Vagina (tissue), 2 donors: ENCODE measurements at regions not wholly inside any gene's neighbourhood (a gene's known extent, or its start where the extent isn't known, plus 50 kb on each side); places are given as distances from the start of the nearest gene placed in this dataset.
"Not testable (repeated sequence)": the region's sequence is repeated elsewhere in the genome, so short reads cannot be mapped to it uniquely, and the experiment has no call there.

ENCODE experiments used
- DNase-seq, 2 donors: peaks; one replicate each; pipeline ENCODE4 v3.0.0-alpha.2; 2017; ENCODE audit errors: extremely low spot score in 2 of 2
- H3K27ac ChIP-seq: fragments of 200-600 bp; sonication (generic); one replicate; pipeline ENCODE4 v1.5.1; 2019
- H3K27me3 ChIP-seq: fragments of 200-600 bp; sonication (generic); one replicate; pipeline ENCODE4 v1.5.1; 2019
- H3K36me3 ChIP-seq, 2 donors: fragments of 200-600 bp; sonication (generic); one replicate each; pipeline ENCODE4 v1.5.1; 2017 to 2019
- H3K4me1 ChIP-seq: fragments of 200-600 bp; sonication (generic); one replicate; pipeline ENCODE4 v1.5.1; 2019
- H3K4me3 ChIP-seq, 2 donors: fragments of 200-600 bp; sonication (generic); 1 replicate in 1 of 2; 2 replicates in 1 of 2; pipeline ENCODE4 v1.5.1; 2016 to 2019
- H3K9me3 ChIP-seq: fragments of 200-600 bp; sonication (generic); one replicate; pipeline ENCODE4 v1.5.1; 2019
- CTCF ChIP-seq, 3 experiments: fragments of 450-650 bp in 2 of 3; fragments of 200-600 bp in 1 of 3; sonication (generic) in 1 of 3; IDR thresholded peaks; one replicate each; pipeline ENCODE4 v1.5.1; 2017 to 2019; ENCODE audit warnings: antibody characterized with exemption in 3 of 3, mild to moderate bottlenecking in 2 of 3, moderate library complexity in 2 of 3
- POLR2A ChIP-seq, 2 donors: fragments of 450-650 bp; IDR thresholded peaks; one replicate each; pipeline ENCODE4 v1.6.1; 2017; ENCODE audit warnings: antibody characterized with exemption in 2 of 2, mild to moderate bottlenecking in 2 of 2, moderate library complexity in 2 of 2
- POLR2AphosphoS5 ChIP-seq, 2 donors: sonication (generic); formaldehyde crosslinking; IDR thresholded peaks; one replicate each; pipeline ENCODE4 v1.9.0; 2017; ENCODE audit warnings: antibody characterized with exemption in 2 of 2, mild to moderate bottlenecking in 2 of 2, low read depth in 1 of 2; ENCODE audit not compliant: insufficient read depth in 1 of 2
- intact Hi-C: fragments of 100-400 bp; cut with DNase I; formaldehyde crosslinking; loops from one replicate; pipeline ENCODE4 v1.15.1; 2023

GRCh38 chr1:228796945-228797344 lies 61.7 kb downstream of the RHOU start:
- DNase-seq, H3K36me3 ChIP-seq, H3K27me3 ChIP-seq, intact Hi-C loops, H3K9me3 ChIP-seq, H3K4me3 ChIP-seq, H3K4me1 ChIP-seq, H3K27ac ChIP-seq: not testable (repeated sequence)

GRCh38 chr1:228798035-228798434 lies 62.8 kb downstream of the RHOU start:
- DNase-seq = peak in 1 of 2 donors; percentile 37
- no peaks in the 10 kb centered on the region for H3K9me3 ChIP-seq
- intact Hi-C loops = no loop called here
- peaks cover 9% of the 10 kb centered on the region for H3K4me1 ChIP-seq
- no peak overlapping the region for H3K4me3 ChIP-seq
- no peaks in the 10 kb centered on the region for H3K36me3 ChIP-seq
- TF ChIP-seq CTCF (IDR thresholded peaks at IDR 0.05) = no peak
- peak in 1 of 2 donors; percentile 37 for TF ChIP-seq POLR2AphosphoS5 (IDR thresholded peaks at IDR 0.05; ENCODE audit: insufficient read depth in 1 of 2, low read depth in 1 of 2)
- no peaks in the 10 kb centered on the region for H3K27me3 ChIP-seq
- peak overlapping the region; percentile 25 for H3K27ac ChIP-seq

- Histone ChIP-seq H3K4me3 (no peak overlapping the region), H3K36me3 (no peaks in the 10 kb centered on the region), H3K9me3 (no peaks in the 10 kb centered on the region), H3K27me3 (no peaks in the 10 kb centered on the region), H3K4me1 (peaks cover 14% of the 10 kb centered on the region), H3K27ac (peak overlapping the region; percentile 25)
- intact Hi-C loops = no loop called here
- DNase-seq = peak; percentile 61 to 72
- TF ChIP-seq CTCF (IDR thresholded peaks at IDR 0.05) = no peak
- TF ChIP-seq POLR2A (IDR thresholded peaks at IDR 0.05) = no peak
Measured at GRCh38 chr1:228798548-228798947, 63.3 kb downstream of the RHOU start.

GRCh38 chr1:228799924-228800323 lies 64.6 kb downstream of the RHOU start:
- H3K27ac ChIP-seq = no peak overlapping the region
- no peaks in the 10 kb centered on the region for H3K9me3 ChIP-seq
- TF ChIP-seq POLR2AphosphoS5 (IDR thresholded peaks at IDR 0.05; ENCODE audit: insufficient read depth in 1 of 2, low read depth in 1 of 2) = no peak
- no peak for TF ChIP-seq CTCF (IDR thresholded peaks at IDR 0.05)
- TF ChIP-seq POLR2A (IDR thresholded peaks at IDR 0.05) = no peak
- H3K27me3 ChIP-seq = no peaks in the 10 kb centered on the region
- H3K4me3 ChIP-seq = no peak overlapping the region
- H3K36me3 ChIP-seq = no peaks in the 10 kb centered on the region
- H3K4me1 ChIP-seq = peaks cover 21% of the 10 kb centered on the region
- intact Hi-C loops = no loop called here
- DNase-seq = peak; percentile 12 to 25

- Histone ChIP-seq H3K27me3 (no peaks in the 10 kb centered on the region), H3K27ac (no peak overlapping the region)
Measured at GRCh38 chr1:228801068-228801467, 65.8 kb downstream of the RHOU start.

More at GRCh38 chr1:228801068-228801467, 65.8 kb downstream of the RHOU start:
- Histone ChIP-seq H3K9me3 (no peaks in the 10 kb centered on the region), H3K36me3 (no peaks in the 10 kb centered on the region), H3K4me3 (no peak overlapping the region), H3K4me1 (peaks cover 28% of the 10 kb centered on the region)
- DNase-seq = no peak
- no peak for TF ChIP-seq CTCF (IDR thresholded peaks at IDR 0.05)
- no peak for TF ChIP-seq POLR2AphosphoS5 (IDR thresholded peaks at IDR 0.05; ENCODE audit: insufficient read depth in 1 of 2, low read depth in 1 of 2)
- no peak for TF ChIP-seq POLR2A (IDR thresholded peaks at IDR 0.05)
- intact Hi-C loops = no loop called here
